LHCN-M2 (cell line): ENCODE measurements at regions not wholly inside any gene's neighbourhood (a gene's known extent, or its start where the extent isn't known, plus 50 kb on each side); places are given as distances from the start of the nearest gene placed in this dataset.
"Not testable (repeated sequence)": the region's sequence is repeated elsewhere in the genome, so short reads cannot be mapped to it uniquely, and the experiment has no call there.

Experiments used
- DNase-seq: peaks from one replicate; pipeline ENCODE4 v3.0.0-alpha.2; 2012; ENCODE audit warnings: low read depth

GRCh38 chrX:95771198-95771597, 913.4 kb upstream of the DIAPH2 start:
- not testable (repeated sequence) for DNase-seq

- no peak for DNase-seq
These were observed 892.8 kb upstream of the DIAPH2 start for GRCh38 chrX:95791876-95792275.

GRCh38 chrX:95797344-95797743, 887.3 kb upstream of the DIAPH2 start:
- DNase-seq: no peak

DNA sequence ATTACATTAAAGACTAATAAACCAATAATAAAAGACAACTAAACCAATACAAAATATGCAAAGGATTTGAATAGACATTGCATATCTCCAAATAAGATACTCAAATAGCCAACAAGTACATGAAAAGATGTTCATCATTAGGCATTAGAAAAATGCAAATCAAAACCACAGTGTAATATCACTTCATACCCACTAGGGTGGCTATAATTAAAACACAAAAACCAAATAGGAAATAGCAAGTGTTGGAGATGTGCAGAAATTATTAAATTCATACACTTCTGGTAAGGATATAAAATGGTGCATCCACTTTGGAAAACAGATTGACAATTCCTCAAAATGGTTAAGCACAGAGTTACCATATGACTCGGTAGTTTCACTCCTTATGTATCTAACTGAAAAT, 860.8 kb upstream of the DIAPH2 start:
- no peak for DNase-seq

- DNase-seq: no peak
These were observed 849.4 kb upstream of the DIAPH2 start for GRCh38 chrX:95835223-95835622.

GRCh38 chrX:95836517-95836916, 848.1 kb upstream of the DIAPH2 start:
- no peak for DNase-seq

DNA sequence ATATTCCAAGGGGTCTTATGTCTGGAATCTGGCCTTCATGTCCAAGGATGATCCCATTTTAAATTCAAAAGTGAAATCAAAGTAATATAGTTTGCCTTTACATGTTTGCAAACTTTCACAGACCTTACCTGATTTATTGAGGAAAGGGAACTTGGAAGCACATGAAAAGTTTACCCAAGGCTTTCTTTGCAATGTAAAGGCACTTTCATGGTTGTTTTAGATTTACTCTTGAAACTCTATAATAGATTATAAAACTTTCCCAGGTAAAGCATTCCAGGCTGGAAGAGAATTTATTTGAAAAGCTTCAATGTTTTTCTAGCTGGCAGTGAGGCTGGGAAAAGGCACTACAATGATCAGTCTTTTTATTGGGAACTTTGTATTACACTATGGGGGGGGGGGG, 842.8 kb upstream of the DIAPH2 start:
- no peak for DNase-seq

GRCh38 chrX:95860127-95860526, 824.5 kb upstream of the DIAPH2 start:
- DNase-seq: no peak

DNA sequence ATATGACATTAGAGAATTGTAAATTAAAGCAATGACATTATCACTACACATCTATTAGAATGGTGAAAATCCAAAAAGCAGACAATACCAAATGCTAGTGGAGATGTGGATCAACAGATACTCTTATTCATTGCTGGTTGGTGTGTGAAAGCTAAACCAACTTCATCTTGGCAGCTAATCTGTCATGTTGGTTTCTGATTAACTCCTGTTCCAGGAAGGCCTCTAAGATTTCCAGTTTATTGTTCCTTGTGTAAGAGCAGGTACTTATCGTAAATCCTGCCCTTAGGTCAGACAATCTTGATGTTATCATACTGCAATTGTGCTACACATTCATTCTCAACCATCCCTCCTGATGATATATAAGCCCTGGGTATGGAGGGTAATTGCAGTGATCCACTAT, 809.0 kb upstream of the DIAPH2 start:
- DNase-seq: no peak

DNA sequence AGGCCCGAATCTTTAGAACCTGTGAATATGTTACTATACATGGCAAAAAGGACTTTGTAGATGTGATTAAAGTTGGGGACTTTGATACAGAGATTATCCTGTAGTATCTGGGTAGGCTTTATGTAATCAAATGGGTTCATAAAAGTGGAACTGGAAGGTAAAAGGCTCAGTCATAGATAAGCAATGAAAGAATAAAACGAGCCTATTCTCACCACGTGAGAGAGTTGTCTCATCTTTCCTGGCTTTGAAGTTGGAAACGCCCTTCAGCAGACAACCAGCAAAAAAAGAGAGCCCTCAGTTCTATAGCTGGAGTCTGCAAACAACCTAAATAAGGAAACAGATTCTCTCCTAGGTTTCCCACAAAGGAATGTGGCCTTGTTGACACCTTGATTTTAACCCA, 805.8 kb upstream of the DIAPH2 start:
- no peak for DNase-seq

DNA sequence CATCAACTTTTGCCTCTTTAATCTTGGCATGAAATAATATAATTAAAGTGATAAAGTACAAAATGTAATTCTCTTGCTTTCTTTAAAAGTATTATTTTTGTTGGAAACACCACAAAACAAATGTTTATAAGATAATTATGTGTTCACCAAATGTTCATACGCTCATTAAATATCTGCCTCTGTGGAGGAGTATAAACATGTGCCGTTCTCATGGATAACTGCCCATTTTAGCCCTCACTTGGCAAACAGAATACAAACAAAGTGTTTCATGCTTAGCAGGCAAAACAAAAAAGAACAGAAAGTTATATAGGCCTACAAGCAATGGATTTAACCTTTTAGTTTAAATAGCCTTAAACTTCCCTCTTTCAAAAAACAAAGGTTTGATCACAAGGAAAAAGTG, 800.5 kb upstream of the DIAPH2 start:
- DNase-seq: no peak

DNA sequence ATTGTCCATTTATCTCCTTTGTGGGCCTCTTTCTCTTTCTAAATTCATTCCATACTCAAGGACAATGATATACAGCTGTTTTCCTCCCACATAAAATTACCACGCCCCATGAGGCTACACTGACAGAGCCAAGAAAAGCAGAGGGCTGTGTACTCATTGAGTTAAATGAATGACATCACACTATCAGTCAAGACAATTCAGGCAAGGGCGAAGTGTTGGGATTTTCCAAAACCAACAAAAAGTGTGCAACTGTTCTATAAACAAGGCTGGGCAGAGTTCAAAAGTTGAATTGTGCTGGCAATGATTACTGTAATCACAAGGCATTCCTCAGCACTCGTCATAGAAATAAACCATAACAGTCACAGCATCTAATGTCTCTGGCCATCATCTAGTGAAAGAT, 799.6 kb upstream of the DIAPH2 start:
- no peak for DNase-seq

GRCh38 chrX:95889279-95889678, 795.4 kb upstream of the DIAPH2 start:
- no peak for DNase-seq

- DNase-seq: no peak
These were observed 791.0 kb upstream of the DIAPH2 start for GRCh38 chrX:95893636-95894035.

- no peak for DNase-seq
These were observed 781.2 kb upstream of the DIAPH2 start for GRCh38 chrX:95903490-95903889.

DNA sequence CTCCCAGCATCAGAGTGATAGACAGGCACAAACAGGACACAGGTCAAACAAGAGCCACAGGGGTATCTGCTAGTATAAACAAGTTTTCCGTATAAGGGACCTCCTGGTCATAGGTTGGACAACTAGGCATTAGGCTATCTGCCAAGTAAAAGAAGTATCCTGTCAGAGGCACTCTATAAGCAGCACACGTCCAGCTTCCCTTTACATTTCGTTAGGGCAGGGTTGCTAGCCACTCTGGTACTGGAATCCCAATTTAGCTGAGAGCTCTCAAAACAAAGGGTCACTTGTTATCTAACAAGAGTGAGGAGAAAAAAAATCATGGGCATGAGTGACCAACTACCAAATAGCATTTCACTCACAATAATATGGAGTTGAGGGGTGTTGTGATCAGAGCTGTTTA, 780.7 kb upstream of the DIAPH2 start:
- DNase-seq: no peak

DNA sequence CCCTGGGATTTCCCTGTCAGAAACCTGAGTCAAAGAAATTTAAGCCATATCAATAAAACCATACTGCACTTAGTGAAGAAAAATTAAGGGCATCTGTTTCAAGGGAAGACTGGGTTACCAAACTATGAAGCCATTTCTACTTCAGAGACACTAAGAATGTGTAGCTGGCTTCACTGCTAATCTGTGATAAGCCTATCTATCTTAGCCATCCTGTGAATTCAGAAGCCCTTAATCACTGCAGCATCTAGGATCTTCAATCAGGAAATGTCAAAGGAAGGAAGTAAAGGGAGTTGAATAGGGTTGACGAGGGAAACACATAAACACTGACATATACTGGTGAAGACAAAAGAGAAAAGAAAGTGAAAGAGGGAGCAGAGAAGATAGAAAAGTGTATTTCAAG, 777.6 kb upstream of the DIAPH2 start:
- no peak for DNase-seq

GRCh38 chrX:95911062-95911461, 773.6 kb upstream of the DIAPH2 start:
- no peak for DNase-seq

DNA sequence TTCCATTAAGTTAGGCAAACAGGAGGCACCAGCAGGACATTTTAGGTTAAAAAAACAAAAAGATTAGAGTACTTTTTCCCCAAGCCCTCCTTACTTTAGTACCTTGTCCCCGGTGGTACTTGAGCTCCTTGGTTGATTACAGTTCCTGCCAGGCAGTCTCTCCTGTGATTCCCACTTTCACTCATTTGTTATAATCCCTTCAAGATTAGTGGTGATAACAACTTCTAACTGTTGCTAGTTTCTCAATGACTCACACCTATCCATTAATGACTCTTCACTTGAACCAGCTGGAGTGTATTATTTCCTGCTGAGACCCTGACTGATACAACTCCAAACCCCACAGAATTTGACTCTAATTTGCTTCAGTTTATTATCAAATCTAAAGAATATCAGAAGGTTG, 765.0 kb upstream of the DIAPH2 start:
- no peak for DNase-seq

DNA sequence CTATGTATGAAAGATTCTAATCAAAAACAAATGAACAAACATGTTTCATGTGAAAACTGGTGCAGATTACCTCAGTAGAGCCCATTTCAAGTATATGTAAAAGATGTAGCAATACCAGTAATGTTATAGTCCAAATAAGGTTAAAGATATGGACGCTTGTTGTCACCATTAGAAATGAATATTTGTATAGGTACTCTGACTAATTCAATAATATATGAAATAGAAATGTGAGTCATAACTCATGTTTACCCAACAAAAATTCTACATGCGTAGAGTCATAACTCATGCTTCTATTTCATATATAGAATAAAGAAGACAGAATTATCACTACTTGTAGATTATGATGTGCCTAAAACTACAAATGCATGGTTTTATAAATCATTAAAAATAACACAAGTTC, 739.1 kb upstream of the DIAPH2 start:
- DNase-seq: no peak

- DNase-seq: no peak
These were observed 735.1 kb upstream of the DIAPH2 start for GRCh38 chrX:95949588-95949987.

DNA sequence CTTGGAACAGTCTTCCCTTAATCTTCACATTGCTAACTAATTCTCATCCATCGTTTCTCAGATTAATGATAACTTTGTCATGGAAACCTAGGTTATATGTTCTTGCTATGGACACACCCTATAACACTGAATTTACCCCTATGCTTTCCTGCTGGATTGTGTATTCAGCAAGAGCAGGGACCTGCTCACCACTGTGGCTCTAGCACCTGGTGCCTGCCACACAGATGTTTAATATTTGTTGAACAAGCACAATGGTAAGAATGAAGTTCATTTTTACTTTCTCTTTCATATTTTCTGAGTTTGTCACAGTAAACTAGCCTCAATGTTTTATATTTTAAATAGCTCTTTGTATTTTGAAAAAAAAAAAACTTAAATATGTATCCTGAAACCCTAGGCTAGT, 734.0 kb upstream of the DIAPH2 start:
- DNase-seq: no peak

DNA sequence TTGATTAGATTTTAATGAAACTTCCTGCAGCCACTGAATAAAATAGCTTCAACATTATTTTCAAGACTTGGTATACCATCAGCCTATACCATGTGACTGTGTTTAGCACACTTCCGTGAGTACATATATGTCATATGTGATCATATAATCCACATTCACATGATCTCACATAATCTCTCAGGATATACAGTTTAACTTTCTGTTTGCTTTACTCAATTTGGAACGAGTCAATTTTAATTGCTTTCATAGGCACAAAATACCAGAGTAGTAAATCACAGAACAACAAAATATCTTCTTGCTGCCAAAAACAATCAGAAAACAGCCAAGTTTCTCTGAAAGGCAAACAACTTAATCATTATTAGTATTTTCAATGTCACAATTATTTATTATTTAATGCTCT, 731.1 kb upstream of the DIAPH2 start:
- no peak for DNase-seq

DNA sequence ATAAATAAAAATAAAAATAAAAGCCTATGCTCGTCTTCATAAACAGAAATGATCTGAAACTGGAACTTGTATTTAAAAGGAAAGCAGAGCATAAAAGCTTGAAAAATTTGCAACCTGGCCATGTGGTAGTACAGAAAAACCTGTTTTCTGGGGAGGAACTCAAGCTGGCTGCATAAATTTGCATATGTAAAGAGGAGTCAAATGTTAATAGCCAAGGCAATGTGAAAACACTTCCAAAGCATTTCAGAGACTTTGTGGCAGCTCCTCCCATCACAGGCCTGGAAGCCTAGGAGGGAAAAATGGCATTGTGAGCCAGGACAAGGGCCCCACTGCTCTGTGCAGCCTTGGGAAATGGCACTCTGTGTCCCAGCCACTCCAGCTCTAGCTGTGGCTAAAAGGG, 727.9 kb upstream of the DIAPH2 start:
- no peak for DNase-seq
